ENCODE measurements at regions not wholly inside any gene's neighbourhood (a gene's known extent, or its start where the extent isn't known, plus 50 kb on each side); places are given as distances from the start of the nearest gene placed in this dataset.
A peak's percentile ranks its signal among the peaks of the same experiment; 100 is the strongest.

DNA sequence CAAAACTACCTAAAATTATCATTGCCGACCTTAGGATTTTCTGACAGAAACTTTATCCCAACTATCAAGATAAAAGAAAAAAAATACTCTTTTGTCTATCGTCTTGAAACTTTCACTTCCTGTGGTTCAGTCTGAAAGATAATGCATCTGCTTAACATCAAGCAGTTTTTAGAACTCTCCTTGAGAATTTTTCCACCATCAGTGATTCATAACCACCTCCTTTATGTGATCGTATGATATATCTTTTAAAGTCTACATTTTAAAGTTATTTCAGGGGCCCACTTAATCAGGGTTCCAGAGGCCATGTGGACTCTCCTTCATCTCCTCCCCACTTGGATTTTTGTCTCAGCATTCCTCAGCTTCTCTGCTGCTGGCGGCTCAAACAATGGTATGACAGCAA lies 272.8 kb upstream of the TENM3 start:
- ATAC-seq = no peak
- intact Hi-C loops (cut with DNase I) = no loop called here

DNA sequence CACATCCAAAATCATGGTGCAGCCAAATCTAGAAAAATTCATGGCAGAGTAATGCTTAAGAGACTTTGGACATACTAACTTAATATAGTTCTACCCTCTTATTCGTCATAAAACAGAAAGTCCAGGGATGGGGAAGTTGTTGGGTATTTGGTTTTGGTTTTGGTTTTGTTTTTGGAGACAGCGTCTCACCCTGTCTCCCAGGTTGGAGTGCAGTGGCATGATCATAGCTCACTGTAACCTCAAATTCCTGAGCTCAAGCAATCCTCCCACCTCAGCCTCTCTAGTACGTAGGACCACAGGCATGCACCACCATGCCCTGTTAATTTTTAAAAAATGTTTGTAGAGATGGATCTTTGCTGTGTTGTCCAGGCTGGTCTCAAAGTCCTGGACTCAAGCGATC lies 271.8 kb upstream of the TENM3 start:
- peaks cover 0 to 7% of the 10 kb centered on the region in 2 donors for H3K9me3 ChIP-seq
- ATAC-seq (no peak), DNase-seq (no peak)
- no peak overlapping the region for H3K27ac ChIP-seq
- no peak overlapping the region for H3K4me3 ChIP-seq
- TF ChIP-seq, protein P1, sequence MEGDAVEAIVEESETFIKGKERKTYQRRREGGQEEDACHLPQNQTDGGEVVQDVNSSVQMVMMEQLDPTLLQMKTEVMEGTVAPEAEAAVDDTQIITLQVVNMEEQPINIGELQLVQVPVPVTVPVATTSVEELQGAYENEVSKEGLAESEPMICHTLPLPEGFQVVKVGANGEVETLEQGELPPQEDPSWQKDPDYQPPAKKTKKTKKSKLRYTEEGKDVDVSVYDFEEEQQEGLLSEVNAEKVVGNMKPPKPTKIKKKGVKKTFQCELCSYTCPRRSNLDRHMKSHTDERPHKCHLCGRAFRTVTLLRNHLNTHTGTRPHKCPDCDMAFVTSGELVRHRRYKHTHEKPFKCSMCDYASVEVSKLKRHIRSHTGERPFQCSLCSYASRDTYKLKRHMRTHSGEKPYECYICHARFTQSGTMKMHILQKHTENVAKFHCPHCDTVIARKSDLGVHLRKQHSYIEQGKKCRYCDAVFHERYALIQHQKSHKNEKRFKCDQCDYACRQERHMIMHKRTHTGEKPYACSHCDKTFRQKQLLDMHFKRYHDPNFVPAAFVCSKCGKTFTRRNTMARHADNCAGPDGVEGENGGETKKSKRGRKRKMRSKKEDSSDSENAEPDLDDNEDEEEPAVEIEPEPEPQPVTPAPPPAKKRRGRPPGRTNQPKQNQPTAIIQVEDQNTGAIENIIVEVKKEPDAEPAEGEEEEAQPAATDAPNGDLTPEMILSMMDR (IDR thresholded peaks at IDR 0.05) = no peak
- no peaks in the 10 kb centered on the region for H3K36me3 ChIP-seq
- H3K27me3 ChIP-seq = no peaks in the 10 kb centered on the region
- no peaks in the 10 kb centered on the region for H3K4me1 ChIP-seq
- intact Hi-C loops (cut with DNase I) = no loop called here

More for the DNA sequence above, 272.8 kb upstream of the TENM3 start:
- TF ChIP-seq, protein P1 (IDR thresholded peaks at IDR 0.05) = no peak
- Histone ChIP-seq H3K27me3 (no peaks in the 10 kb centered on the region), H3K4me1 (no peaks in the 10 kb centered on the region), H3K9me3 (peaks cover 0 to 7% of the 10 kb centered on the region in 2 donors), H3K27ac (no peak overlapping the region), H3K4me3 (no peak overlapping the region), H3K36me3 (no peaks in the 10 kb centered on the region)
- DNase-seq = no peak

DNA sequence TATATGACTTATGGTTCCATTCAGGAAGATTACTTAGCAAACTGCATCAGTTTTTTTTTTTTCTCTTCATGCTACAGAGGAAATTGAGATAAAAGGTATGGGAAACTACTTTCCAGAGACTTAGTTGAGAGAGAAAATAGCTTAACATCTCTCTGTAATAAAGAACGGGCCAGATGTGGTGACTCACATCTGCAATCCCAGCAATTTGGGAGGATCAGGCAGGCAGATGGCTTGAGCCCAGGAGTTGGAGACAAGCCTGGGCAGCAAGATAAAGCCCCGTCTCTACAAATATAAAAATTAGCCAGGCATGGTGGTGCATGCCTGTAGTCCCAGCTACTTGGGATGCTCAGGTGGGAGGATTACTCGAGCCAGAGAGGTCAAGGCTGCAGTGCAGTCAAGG lies 271.2 kb upstream of the TENM3 start:
- Histone ChIP-seq H3K4me3 (no peak overlapping the region), H3K27me3 (no peaks in the 10 kb centered on the region), H3K9me3 (peaks cover 0 to 7% of the 10 kb centered on the region in 2 donors), H3K36me3 (no peaks in the 10 kb centered on the region), H3K27ac (no peak overlapping the region), H3K4me1 (no peaks in the 10 kb centered on the region)
- TF ChIP-seq, protein P1 (IDR thresholded peaks at IDR 0.05) = no peak
- intact Hi-C loops (cut with DNase I) = no loop called here
- no peak for DNase-seq
- peak; percentile 33 for ATAC-seq

DNA sequence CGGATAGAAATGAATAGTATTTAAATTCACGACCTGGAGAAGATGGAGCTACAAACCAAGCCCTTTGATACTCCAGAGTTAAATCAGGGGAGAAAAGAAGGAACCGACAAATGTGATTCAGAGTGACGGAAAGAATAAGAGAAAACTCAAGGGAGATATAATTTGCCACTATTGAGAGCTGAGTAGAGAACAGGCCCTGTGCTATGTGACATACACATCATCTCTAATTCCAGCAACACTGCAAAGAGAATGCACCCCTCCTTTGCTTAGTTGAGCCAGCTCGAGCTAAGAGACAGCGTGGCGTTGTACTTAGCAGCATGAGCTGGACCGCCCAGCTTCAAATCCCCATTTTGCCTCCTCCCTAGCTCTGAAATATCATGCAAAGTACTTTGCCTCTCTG lies 266.4 kb upstream of the TENM3 start:
- DNase-seq = no peak
- no peak overlapping the region for H3K4me3 ChIP-seq
- H3K36me3 ChIP-seq = no peaks in the 10 kb centered on the region
- no peaks in the 10 kb centered on the region for H3K4me1 ChIP-seq
- intact Hi-C loops (cut with DNase I) = no loop called here
- H3K9me3 ChIP-seq = peaks cover 0 to 7% of the 10 kb centered on the region in 2 donors
- no peak overlapping the region for H3K27ac ChIP-seq
- ATAC-seq = no peak
- TF ChIP-seq, protein P1 (IDR thresholded peaks at IDR 0.05) = no peak
- H3K27me3 ChIP-seq = no peaks in the 10 kb centered on the region

DNA sequence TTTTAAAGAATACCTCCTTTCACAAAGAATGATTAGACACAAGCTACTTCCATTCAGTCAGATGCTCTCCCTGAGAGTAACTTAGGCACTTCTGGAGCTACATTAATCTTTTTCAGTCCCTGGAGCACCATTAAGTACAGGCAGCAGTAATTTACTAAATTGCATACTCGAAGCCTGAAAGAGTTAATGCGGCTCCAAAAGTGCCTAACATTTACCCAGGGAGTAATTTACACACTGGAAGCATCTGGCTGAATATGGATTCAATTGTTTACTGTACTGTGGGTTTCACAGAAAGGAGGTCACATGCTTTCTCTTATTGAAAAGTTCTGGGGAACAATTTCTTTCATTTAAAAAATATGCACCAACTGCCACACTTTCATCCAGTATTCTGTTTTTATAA lies 260.8 kb upstream of the TENM3 start:
- H3K27ac ChIP-seq = no peak overlapping the region
- intact Hi-C loops (cut with DNase I) = no loop called here
- no peak overlapping the region for H3K4me3 ChIP-seq
- H3K36me3 ChIP-seq = no peaks in the 10 kb centered on the region
- ATAC-seq = no peak
- H3K9me3 ChIP-seq = no peaks in the 10 kb centered on the region
- H3K4me1 ChIP-seq = no peaks in the 10 kb centered on the region
- DNase-seq = no peak
- TF ChIP-seq, protein P1 (IDR thresholded peaks at IDR 0.05) = no peak
- no peaks in the 10 kb centered on the region for H3K27me3 ChIP-seq
